Activated CD4-positive, alpha-beta T cell treated with anti-CD3 and anti-CD28 coated beads, Interleukin-2, amount 50 U/mL, for 16 hours (primary cell): ENCODE measurements at regions not wholly inside any gene's neighbourhood (a gene's known extent, or its start where the extent isn't known, plus 50 kb on each side); places are given as distances from the start of the nearest gene placed in this dataset.

ENCODE experiments used
- DNase-seq: peaks from one replicate; pipeline ENCODE4 v3.0.0-alpha.2; 2020

DNA sequence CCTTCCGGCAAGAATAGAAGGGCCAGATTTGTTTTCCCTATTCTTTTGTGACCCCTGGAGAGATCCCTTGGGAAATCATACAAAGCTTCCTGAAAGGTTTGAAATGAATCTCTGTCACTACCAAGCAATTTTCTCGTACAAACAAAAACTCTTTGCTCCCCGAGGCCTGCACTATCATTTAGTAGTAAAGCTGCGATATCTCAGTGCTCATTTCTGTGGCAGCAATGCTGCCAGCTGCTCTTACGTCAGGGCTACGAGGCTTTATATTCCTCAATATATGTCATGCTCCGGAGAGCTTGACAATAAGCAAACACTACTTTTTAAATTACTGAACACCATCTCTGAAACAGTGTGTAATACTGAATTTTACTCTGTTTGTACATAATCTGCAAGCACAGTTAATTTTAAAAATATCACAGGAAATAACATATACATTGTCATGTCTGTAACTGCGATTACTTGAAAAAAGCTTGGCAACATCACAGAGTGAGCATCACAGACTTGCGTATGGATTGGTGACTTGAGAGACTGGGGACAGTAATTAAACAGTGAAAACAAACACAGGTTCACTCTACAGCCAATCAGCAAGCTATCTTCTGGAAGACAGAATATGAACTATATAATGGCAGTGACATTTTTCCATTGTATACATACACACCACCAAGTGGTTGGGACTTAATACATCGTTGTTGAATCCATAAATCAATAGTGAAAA lies 403.3 kb upstream of the NETO1 start:
- DNase-seq: no peak

DNA sequence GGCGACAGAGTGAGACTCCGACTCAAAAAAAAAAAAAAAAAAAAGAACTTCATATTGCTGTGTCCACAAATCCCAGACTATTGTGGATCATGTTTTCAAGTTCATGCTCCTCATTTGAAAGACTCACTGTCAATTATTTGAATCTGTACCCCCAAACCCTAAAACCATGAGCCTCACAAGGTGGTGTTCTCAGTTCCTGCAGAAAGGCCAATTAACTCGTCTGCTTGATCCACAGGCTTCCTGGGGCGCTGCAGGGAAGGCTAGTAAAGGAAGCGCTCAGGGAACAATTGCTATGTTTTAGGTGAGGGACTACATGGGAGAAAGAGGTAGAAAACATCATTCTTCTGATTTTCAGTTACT lies 396.8 kb upstream of the NETO1 start:
- DNase-seq: no peak

- no peak for DNase-seq
Measured at GRCh38 chr18:73261923-73262322, 394.1 kb upstream of the NETO1 start.

- DNase-seq: no peak
Measured at GRCh38 chr18:73261243-73261642, 393.5 kb upstream of the NETO1 start.

DNA sequence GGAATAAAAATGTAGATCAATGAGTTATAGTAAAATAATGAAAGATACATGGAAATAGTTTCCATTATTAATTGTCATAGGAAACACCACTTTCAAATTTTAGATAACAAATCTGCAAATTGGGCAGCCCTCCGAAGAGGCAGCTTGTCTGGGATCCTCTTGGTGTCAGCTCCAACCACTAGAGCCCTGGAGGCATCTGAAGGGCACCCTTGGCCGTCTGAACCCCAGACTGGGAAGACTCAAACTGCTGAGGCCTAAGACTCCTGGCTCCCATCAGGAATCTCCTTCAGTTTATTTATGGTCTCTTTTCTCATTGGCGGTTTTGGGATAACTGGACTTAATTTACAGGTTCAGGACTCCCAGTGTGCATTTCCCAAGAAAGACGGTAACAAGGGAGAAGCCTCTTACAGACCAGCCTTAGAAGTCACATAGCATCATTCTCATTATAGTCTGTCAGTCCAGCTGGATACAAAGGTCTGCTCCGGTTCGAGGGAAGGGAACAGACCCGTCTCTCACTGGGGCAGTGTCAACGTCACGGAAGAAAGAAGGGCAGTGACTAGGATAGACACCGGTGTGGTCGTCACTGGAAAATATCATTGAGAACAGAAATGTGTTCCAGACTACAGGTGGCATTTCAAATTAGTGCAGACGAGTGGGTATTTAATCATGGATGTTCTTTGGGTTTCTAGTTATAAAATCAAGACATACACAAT lies 390.7 kb upstream of the NETO1 start:
- DNase-seq: no peak

DNA sequence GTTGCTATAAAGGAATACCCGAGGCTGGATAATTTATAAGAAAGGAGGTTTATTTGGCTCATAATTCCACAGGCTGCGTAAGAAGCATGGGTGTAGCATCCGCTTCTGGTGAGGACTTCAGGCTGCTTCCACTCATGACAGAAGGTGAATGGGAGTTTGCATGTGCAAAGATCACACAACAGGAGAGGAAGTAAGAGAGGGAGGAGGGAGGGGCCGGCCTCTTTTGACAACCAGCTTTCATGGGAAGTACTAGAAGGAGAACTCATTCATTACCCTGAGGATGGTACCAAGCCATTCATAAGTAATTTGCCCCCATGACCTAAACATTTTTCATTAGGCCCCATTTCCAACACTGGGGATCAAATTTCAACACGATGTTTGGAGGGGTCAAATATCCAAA lies 386.8 kb upstream of the NETO1 start:
- no peak for DNase-seq

DNA sequence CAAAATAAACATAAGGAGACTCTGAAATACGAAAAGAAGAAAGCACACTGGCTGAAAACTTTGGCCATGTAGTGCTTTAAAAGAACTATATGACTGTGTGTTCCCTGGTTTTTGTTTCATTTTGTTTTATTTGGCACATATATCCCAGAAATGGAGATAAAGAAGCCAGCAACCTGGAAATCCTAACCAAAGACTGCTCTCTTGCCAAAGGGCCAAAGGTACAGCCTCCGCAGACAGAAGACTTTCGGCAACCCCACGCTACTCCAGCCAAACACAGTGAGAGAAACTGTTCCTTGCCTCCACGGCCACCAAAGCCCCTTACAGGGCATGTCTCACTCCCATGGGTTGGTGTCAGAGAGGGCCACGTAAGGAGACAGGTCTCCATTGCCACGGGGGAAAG lies 381.2 kb upstream of the NETO1 start:
- DNase-seq: no peak

GRCh38 chr18:73246763-73247162 lies 379.0 kb upstream of the NETO1 start:
- DNase-seq: no peak

- DNase-seq: no peak
Measured at GRCh38 chr18:73245345-73245744, 377.6 kb upstream of the NETO1 start.

DNA sequence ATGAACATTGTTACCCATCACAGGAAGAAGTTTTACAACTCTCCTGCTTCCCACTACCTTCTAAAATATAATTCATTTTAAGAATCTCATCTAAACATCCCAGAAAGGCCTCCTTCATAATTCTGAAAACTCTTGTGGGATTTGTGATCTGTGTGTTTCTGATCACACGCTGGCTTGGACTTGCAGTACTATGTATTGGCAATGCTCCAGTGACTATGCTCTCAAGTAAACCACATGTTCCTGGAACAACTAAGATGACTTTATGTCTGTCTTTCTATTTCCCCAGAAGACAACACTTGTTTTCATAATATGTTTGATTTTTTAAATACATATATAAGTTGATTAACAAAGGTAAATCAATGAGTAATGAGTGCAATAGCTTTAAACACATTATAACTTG lies 376.6 kb upstream of the NETO1 start:
- no peak for DNase-seq

- DNase-seq: no peak
Measured at GRCh38 chr18:73240899-73241298, 373.1 kb upstream of the NETO1 start.

- no peak for DNase-seq
Measured at GRCh38 chr18:73235921-73236320, 368.1 kb upstream of the NETO1 start.

GRCh38 chr18:73235491-73235890 lies 367.7 kb upstream of the NETO1 start:
- DNase-seq: peak; percentile 11

GRCh38 chr18:73232933-73233332 lies 365.1 kb upstream of the NETO1 start:
- DNase-seq: no peak

DNA sequence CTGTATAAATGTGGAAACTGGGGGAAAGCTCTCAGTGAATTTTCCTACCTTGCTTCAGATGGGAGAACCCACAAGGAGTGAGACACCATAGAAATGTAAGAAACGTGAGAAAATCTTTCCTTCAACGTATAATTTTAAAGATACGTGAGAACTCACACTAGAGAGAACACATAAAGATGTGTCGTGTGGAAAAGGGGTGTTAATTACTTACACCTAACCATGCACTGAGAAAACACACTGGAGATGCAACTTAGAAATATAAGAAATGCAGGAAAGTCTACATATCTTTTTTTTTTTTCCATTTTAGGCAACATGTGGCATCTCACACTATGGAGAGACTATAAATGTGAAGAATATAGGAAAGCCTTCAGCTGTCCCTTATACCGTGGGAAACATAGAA lies 352.9 kb upstream of the NETO1 start:
- DNase-seq: no peak

DNA sequence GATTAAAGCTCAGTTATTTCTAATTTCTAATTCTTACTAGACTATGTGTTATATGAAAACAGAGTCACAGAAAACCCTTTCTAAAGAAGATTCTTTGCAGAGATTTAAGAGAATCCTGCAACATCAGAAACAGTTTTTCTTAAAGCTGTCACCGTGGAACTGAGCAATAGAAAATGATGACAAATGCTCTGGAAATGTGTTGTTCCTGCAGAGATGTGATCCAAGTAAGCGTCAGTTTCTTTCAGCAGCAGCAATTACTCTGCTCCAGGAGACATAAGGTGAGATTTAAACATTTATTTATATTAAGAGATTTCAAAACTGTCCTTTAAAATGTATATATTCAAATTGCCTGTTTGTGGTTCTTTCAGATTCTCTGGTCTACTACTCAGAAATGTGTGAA lies 350.5 kb upstream of the NETO1 start:
- DNase-seq: no peak

DNA sequence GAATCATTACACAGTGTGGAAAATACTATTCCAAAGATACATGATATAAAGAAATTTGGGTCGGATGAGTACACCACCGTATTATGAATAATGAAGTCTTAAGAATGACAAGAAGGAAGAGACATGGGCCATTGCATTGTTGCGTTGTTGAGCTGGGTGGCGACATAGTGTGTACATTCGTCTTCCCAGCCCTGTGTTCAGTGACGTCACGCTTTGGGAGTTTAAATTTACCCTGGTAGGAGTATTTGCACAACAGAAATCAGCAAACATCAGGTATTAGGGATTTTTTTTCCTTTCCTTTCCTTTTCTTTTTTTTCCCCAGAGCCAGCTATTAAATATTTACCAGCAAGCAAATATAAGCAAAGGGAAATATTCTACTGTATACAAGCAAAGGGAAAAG lies 347.2 kb upstream of the NETO1 start:
- DNase-seq: no peak

GRCh38 chr18:73212442-73212841 lies 344.7 kb upstream of the NETO1 start:
- DNase-seq: no peak

DNA sequence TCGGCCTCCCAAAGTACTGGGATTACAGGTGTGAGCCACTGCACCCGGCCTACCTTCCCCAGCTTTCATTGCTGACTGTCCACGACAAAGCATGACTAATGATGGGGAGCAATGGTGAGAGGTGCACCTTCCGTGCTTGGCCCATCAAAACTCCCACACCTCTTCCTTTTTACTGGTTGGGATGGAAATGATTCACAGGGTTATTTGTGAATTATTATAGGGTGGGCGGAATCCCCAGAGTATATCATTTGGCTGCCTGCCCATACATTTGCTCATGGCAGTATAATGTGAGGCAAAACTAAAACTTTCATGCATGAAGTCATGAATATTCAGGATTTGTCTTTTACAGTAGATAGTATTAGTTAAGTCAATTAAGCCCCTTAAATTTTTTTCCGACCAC lies 334.2 kb upstream of the NETO1 start:
- DNase-seq: no peak

GRCh38 chr18:73199151-73199550 lies 331.4 kb upstream of the NETO1 start:
- DNase-seq: no peak

- DNase-seq: no peak
Measured at GRCh38 chr18:73189718-73190117, 321.9 kb upstream of the NETO1 start.

DNA sequence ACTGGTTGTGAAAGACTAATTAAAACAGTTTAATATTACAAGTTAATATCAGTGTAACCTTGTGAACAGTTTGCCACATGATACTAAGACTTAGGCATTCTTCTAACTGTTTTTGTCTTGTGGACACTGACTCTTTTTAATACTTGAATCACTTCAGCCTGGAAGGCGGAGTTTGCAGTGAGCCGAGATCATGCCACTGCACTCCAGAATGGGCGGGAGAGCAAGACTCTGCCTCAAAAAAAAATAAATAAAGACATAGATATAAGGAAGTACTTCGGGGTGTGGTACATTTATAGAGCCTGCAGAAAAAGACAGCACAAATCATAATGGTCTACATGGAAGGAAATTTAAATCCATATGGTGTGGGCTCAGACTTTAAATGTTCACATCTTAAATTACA lies 300.4 kb upstream of the NETO1 start:
- no peak for DNase-seq

DNA sequence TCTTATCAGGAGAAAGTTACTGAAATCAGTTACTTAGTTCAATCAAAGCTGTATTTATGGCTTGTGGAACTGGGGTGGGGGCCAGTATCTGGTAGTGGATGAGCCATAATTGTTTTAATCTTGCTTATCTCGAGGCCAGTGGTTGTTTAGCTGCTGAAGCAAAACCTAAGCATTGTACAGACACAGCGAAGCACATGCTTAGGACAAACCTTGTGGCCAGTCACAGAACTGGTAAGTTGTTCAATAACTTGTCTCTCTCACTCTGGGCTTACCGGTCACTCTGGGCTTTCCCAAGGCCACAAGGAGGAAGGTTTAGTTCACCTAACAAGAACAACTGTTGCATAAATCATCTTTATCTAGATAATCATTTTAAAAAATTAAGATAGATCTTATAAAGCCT lies 296.6 kb upstream of the NETO1 start:
- DNase-seq: no peak

- DNase-seq: no peak
Measured at GRCh38 chr18:73163236-73163635, 295.4 kb upstream of the NETO1 start.

DNA sequence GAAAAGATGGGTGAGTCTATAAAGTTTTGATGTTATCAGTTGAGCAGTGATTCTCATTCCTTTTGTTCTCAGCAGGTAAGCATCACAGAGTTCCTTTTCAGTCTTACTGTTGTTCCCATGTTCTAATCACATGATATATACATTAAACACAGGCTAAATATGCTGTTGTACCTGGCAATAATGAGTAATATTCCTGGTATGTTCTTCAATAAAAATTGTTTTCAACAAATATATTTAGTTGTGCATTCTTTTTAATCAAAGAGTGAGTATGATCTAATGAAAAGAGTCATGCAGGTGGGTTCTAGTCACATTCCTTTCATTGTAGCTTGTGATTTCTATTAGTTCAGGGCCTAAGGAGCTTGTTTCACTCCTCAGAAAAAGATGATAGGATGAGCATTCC lies 288.3 kb upstream of the NETO1 start:
- no peak for DNase-seq
